Gastrocnemius medialis (tissue), 4 donors: ENCODE measurements at regions not wholly inside any gene's neighbourhood (a gene's known extent, or its start where the extent isn't known, plus 50 kb on each side); places are given as distances from the start of the nearest gene placed in this dataset.

Experiments used
- POLR2A ChIP-seq, 2 donors: fragments of 450-650 bp; IDR thresholded peaks; one replicate each; pipeline ENCODE4 v1.6.1; 2017; ENCODE audit warnings: antibody characterized with exemption in 2 of 2, mild to moderate bottlenecking in 2 of 2, moderate library complexity in 2 of 2
- TF ChIP-seq, protein P1 (sequence below), 5 experiments: fragments of 450-650 bp in 3 of 5; fragments of 200-600 bp in 2 of 5; sonication (generic) in 2 of 5; IDR thresholded peaks in 4 of 5; conservative IDR thresholded peaks in 1 of 5; 1 replicate in 4 of 5; 2 replicates in 1 of 5; pipeline ENCODE4 v1.5.1; 2016 to 2019; ENCODE audit warnings: antibody characterized with exemption in 5 of 5, mild to moderate bottlenecking in 3 of 5, moderate library complexity in 3 of 5

DNA sequence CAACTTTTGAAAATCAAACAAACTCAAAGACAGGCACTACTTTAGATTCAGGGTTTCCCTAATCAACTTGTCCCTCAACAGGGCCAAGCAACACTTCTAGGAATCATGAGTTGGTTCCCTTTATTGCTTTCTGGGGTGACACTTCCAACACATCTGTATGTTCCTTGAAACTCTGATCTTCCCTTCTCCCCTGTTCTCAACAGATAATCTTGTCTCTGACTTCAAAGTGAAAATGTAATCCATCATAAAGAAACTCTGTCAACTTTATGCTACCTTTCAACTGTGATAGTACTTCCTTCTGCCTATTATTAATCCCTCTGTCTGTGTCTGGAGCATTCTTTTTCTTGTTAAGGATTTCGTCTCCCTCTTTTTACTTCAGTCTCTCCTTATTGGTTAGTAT is 250.1 kb upstream of the MEF2C start:
- TF ChIP-seq, protein P1, sequence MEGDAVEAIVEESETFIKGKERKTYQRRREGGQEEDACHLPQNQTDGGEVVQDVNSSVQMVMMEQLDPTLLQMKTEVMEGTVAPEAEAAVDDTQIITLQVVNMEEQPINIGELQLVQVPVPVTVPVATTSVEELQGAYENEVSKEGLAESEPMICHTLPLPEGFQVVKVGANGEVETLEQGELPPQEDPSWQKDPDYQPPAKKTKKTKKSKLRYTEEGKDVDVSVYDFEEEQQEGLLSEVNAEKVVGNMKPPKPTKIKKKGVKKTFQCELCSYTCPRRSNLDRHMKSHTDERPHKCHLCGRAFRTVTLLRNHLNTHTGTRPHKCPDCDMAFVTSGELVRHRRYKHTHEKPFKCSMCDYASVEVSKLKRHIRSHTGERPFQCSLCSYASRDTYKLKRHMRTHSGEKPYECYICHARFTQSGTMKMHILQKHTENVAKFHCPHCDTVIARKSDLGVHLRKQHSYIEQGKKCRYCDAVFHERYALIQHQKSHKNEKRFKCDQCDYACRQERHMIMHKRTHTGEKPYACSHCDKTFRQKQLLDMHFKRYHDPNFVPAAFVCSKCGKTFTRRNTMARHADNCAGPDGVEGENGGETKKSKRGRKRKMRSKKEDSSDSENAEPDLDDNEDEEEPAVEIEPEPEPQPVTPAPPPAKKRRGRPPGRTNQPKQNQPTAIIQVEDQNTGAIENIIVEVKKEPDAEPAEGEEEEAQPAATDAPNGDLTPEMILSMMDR (IDR thresholded peaks at IDR 0.05 in 4 of 5, conservative IDR thresholded peaks at IDR 0.05 in 1 of 5), result no peak
- TF ChIP-seq POLR2A (IDR thresholded peaks at IDR 0.05), result no peak
